GM12873 (cell line): ENCODE measurements at regions not wholly inside any gene's neighbourhood (a gene's known extent, or its start where the extent isn't known, plus 50 kb on each side); places are given as distances from the start of the nearest gene placed in this dataset.

Experiments used
- TF ChIP-seq, protein P1 (sequence below): IDR thresholded peaks from 2 replicates; pipeline ENCODE4 v1.5.1; 2012; ENCODE audit warnings: low read depth, mild to moderate bottlenecking, moderate library complexity, low read length, control low read depth; ENCODE audit not compliant: insufficient read depth; ENCODE audit errors: missing control alignments

DNA sequence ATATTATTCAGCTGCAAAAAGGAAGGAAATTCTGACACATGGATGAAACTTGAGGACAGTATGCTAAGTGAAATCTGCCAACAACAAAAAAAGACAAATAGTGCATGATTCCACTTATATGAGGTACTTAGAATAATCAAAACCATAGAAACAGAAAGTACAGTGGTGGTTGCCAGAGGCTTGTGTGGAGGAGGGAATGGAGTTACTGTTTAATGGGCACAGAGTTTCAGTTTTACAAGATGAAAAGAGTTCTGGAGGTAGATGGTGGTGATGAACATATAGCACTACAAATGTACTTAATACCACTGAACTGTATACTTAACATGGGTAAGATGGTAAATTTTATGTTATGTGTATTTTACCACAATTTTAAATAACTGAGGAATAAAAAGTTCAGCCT is 212.0 kb upstream of the KLF3 start:
- TF ChIP-seq, protein P1, sequence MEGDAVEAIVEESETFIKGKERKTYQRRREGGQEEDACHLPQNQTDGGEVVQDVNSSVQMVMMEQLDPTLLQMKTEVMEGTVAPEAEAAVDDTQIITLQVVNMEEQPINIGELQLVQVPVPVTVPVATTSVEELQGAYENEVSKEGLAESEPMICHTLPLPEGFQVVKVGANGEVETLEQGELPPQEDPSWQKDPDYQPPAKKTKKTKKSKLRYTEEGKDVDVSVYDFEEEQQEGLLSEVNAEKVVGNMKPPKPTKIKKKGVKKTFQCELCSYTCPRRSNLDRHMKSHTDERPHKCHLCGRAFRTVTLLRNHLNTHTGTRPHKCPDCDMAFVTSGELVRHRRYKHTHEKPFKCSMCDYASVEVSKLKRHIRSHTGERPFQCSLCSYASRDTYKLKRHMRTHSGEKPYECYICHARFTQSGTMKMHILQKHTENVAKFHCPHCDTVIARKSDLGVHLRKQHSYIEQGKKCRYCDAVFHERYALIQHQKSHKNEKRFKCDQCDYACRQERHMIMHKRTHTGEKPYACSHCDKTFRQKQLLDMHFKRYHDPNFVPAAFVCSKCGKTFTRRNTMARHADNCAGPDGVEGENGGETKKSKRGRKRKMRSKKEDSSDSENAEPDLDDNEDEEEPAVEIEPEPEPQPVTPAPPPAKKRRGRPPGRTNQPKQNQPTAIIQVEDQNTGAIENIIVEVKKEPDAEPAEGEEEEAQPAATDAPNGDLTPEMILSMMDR = no peak

DNA sequence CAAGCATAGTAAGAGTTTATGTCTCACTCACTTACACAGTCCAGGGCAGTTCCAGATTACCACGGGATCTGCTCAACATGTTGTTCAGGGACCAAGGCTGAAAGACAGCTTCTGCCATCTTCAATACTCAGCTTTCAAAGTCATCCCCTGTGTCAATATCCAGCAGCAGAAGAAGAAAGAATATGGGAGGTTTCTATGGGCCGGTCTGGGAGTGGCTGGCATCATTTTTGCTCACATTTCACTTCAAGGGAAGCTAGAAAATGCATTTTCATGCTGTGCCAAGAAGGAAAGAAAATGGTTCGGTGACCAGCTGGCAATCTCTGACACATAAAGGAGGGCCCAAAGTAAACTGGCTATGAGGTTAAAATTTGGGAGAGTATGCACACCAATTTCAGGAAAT is 211.5 kb upstream of the KLF3 start:
- TF ChIP-seq, protein P1 = no peak

DNA sequence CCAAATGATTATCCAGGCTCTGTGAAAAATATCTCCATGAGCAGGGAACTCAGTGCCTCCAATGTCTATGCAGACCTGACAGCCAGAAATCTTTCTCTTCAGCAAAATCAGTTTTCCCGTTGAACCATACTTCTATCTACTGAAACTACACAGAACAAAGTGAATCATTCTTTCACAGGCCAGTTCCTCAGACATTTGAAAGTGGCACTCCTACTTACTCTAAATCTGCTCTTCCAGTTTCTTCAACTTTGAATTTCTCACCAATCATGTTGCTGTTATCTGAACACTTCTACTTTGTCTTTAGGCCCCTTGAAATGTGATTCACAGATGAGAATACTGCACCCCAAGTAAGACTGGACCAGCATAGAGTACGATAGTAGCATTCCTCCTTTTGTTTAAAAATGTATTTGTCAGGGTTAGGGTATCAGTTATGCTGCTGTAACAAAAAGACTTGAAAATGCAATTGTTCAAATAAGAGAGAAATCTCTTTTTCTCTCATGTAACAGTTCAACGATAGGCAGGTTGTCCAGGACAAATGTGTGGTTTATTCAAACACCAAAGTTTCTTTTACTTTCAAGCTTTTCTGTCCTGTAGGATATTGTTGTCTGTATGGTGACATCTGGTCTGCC is 210.6 kb upstream of the KLF3 start:
- TF ChIP-seq, protein P1 = no peak

DNA sequence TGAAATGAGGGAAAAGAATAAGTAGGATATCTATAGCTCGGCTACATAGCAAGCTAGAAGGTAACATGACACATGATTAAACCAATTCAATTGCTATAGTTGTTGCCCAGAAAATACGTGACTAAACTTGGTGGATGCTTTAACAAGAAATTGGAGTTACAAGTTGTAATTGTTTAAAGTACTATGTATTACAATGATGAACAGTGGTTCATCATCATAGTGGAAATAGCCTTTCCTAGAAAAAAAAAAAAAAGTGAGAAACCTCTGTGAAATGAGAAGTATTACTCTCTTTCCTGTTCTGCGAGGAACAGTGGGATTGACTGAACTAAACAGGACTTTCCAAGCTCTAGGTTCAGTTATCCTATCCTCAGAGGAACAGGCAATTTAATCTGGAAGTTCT is 209.7 kb upstream of the KLF3 start:
- TF ChIP-seq, protein P1 = no peak

DNA sequence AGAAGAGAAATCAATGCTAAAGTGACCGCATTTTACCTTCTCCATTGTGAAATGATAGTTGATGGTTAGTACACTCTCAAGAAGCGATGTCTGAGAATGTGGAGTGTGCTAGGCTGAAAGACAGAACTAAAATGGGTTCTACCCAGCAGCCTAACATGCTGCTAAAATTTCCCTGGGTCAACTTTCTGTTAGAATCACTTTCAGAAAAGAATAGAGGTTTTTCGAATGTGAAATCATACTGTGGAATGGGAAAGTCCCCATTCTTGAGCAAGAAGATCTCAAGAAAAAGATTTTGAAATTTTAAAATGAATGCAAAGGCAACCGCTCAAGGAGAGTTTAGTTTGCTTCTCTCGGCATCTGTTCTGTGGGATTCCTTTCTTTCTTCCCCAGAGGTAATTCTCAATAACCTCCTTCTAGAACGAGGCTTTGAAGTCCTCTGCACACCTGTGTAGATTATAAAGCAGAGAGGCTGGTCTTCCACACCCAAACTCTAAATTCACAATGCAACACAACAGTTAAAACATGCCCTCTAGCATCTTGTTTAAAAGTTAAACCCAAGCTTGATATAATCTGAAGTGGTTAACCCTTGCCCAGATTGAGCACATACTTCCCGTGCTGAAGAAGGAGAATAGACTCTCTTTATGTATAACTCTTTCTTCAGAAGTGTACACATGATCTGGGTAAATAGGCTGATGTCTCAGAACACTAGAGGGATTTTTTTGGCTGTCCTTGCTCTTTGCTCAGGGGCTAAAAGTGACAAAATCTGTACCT is 208.7 kb upstream of the KLF3 start:
- TF ChIP-seq, protein P1 = no peak

DNA sequence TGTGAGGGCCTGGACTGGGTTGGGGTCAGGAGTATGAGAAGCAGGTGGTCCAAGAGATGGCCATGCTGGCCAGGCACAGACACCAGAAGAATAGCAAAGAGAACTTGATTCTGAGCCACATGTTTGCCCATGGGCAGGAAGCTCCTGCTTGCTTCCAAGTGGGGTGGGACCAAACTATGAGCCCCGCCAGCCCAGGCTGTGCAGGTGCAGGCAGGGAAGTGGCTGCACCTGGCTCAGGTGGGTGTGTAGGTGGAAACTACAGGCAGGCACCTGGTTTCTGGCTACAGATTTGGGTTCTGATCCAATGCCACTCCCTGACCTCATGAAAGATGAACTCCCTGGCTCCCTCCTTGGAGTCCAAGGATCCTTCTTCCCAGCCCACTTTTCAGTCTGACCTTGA is 207.9 kb upstream of the KLF3 start:
- TF ChIP-seq, protein P1 = no peak

DNA sequence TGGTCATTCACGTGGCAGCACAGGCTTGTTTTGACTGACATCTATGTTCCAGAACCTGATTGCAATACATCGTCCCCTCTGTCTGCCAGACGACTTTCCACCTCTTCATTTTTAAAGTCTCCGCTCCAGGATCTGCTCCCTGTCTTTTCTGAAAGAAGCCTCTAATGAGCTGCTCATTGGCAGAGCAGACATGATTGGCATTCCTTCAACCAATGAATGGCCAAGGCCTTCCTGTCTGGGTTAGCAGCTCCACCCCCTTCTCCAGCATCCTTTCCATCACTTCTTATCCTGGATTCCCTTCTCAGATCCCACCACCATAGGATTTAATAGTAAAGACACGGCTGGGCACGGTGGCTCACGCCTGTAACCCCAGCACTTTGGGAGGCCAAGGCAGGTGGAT is 202.7 kb upstream of the KLF3 start:
- TF ChIP-seq, protein P1 = no peak
